NCI-H2029 treated with DMSO at 0.1 percent for 48 hours (cell line): ENCODE measurements at regions not wholly inside any gene's neighbourhood (a gene's known extent, or its start where the extent isn't known, plus 50 kb on each side); places are given as distances from the start of the nearest gene placed in this dataset.
"Not testable (repeated sequence)": the region's sequence is repeated elsewhere in the genome, so short reads cannot be mapped to it uniquely, and the experiment has no call there.

Source experiments
- DNase-seq: peaks from one replicate; lab custom pipeline; 2025; lab: John Stamatoyannopoulos, UW

- DNase-seq, result no peak
These were observed 224.6 kb upstream of the ISX start for GRCh38 chr22:34841331-34841771.

- no peak for DNase-seq
These were observed 224.0 kb upstream of the ISX start for GRCh38 chr22:34841911-34842310.

GRCh38 chr22:34842630-34843029 lies 223.3 kb upstream of the ISX start:
- DNase-seq, result no peak

- DNase-seq, result not testable (repeated sequence)
These were observed 222.2 kb upstream of the ISX start for GRCh38 chr22:34843743-34844142.

GRCh38 chr22:34845391-34845790 lies 220.6 kb upstream of the ISX start:
- DNase-seq, result no peak

- no peak for DNase-seq
These were observed 218.9 kb upstream of the ISX start for GRCh38 chr22:34847072-34847471.

GRCh38 chr22:34849965-34850364 lies 216.0 kb upstream of the ISX start:
- no peak for DNase-seq

- DNase-seq, result no peak
These were observed 213.9 kb upstream of the ISX start for GRCh38 chr22:34851918-34852662.

GRCh38 chr22:34855471-34855870 lies 210.5 kb upstream of the ISX start:
- DNase-seq, result no peak

GRCh38 chr22:34858066-34858465 lies 207.9 kb upstream of the ISX start:
- DNase-seq, result no peak

GRCh38 chr22:34861787-34862186 lies 204.2 kb upstream of the ISX start:
- DNase-seq, result no peak

- DNase-seq, result no peak
These were observed 199.9 kb upstream of the ISX start for GRCh38 chr22:34866081-34866480.

- DNase-seq, result no peak
These were observed 199.3 kb upstream of the ISX start for GRCh38 chr22:34866495-34867131.

GRCh38 chr22:34877506-34877905 lies 188.5 kb upstream of the ISX start:
- DNase-seq, result no peak

GRCh38 chr22:34878171-34878570 lies 187.8 kb upstream of the ISX start:
- DNase-seq, result no peak

GRCh38 chr22:34879001-34879400 lies 187.0 kb upstream of the ISX start:
- DNase-seq, result no peak

GRCh38 chr22:34880662-34881061 lies 185.3 kb upstream of the ISX start:
- no peak for DNase-seq

- DNase-seq, result no peak
These were observed 184.5 kb upstream of the ISX start for GRCh38 chr22:34881453-34881852.

- DNase-seq, result no peak
These were observed 180.1 kb upstream of the ISX start for GRCh38 chr22:34885852-34886251.

GRCh38 chr22:34886391-34886790 lies 179.6 kb upstream of the ISX start:
- DNase-seq, result no peak

- DNase-seq, result no peak
These were observed 179.1 kb upstream of the ISX start for GRCh38 chr22:34886812-34887211.

- no peak for DNase-seq
These were observed 168.8 kb upstream of the ISX start for GRCh38 chr22:34897126-34897525.

- no peak for DNase-seq
These were observed 163.6 kb upstream of the ISX start for GRCh38 chr22:34902335-34902734.

- no peak for DNase-seq
These were observed 162.5 kb upstream of the ISX start for GRCh38 chr22:34903416-34903815.
